ENCODE measurements at regions not wholly inside any gene's neighbourhood (a gene's known extent, or its start where the extent isn't known, plus 50 kb on each side); places are given as distances from the start of the nearest gene placed in this dataset.
A peak's percentile ranks its signal among the peaks of the same experiment; 100 is the strongest.

DNA sequence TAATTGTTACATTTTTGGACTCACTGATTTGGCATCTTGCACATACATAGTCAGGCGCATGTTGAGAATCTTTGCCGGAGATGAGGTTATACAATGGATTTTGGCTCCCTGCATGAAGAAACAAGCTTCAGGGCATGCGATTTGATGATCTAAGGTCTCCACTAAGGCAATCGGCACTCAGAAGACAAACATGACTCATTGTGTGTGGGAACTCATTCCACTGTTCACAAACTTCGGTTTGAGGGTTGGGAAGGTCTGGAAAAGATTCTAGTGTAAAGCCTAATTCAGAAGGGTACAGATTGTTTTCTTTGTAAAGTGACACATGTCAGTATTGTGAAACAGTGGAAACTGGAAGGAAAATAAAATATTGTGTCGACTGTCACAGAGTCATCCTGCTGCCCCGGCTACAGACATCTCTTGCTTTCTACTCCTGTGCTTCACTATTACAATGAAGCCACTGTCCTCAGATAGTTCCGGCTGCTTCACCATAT, 192.6 kb upstream of the HMGA2 start:
- DNase-seq: peak; percentile 100

DNA sequence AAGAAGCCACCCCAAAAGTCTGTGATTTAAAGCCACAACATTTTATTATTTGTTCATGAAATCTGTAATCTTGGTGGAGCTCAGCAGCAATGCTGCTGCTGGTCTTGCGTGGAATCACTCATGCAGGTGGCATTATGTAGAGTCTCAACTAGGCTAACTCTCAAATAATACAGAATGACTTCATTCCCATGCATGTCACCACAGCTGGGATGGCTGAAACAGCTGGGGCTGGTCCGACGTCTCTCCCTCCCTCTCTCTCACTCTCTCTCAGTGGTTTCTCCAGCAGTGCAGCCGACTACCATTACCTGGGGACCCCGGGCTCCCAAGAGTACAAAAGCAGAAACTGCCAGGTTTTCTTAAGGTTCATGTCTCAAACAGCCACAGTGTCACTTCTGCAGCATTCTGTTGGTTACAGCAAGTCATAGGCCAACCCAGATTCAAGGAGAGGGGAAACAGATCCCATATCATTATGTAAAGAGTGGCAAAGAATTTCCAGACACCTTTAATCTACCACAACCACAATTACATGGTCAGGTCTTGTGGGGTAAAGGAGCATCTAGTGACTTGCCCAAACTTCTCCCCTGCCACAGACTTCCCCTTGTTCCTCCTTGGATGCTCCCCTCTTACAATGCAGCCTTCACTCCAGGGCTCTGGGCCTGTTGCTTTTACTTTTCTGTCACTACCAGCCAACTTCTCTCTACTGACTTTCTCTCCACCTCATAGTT, 192.0 kb upstream of the HMGA2 start:
- peak; percentile 67 for DNase-seq

DNA sequence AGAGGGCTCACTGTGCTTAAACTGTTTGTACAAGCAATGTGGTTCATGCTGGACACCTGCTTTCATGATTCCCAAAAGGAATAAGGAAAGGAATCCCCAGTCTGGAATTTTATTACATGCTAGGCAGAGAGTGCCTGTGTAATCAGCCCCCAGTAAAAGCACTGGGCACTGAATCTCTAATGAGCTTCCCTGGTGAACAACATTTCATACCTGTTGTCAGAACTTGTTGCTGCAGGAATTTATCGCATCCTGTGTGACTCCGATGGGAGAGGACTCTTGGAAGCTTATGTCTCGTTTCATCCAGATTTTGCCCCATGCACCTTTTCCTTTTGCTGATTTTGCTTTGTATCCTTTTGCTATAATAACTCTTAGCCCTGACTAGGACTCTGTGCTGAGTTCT, 190.2 kb upstream of the HMGA2 start:
- no peak for DNase-seq

DNA sequence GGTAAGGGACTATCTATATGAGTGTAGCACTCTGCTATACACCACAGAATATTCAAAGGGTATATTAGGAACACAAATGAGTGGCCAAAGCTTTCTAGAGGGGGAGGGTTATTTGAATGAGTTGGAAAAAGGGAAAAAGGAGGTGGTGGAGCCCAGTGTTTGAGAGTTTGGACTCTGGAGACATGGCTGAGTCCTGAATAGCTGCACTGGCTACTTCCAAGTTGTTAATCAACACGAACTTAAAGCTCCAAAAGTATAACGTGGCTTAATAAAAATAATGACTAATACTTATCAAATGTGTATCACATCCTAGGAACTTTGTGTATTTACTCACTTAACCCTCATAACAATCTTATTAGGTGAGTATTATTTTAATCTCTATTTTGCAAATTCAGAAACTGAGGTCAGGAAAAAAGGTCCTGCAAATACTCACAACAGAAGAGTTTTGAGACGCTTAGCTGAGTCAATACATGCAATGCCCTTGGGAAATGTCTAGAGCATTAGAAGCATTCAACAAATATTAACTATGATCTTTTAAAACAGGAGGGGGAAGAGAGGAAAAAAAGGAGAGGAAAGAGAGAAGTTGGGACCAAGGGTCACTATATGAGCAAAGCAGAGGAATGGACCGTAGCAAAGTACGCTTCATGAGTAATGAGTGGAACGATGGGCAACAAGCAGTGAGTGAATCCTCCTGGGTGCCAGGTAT, 189.5 kb upstream of the HMGA2 start:
- peak; percentile 71 for DNase-seq

DNA sequence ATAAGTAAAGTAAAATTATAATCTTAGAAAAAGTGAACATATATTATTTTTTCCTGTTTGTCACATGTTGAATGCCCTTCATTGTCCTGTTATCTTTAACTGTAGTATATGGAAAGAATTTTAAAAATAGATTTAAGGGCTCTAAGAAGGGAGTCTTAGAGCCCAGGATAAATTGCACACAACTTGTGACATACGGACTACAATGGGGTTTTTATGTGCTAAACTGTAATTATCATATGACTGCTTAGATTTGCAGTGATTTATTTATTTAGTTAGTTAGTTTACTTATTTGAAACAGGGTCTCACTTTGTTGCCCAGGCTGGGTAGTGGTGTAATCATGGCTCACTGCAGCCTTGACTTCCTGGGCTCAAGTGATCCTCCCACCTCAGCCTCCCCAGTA, 187.8 kb upstream of the HMGA2 start:
- DNase-seq: no peak

DNA sequence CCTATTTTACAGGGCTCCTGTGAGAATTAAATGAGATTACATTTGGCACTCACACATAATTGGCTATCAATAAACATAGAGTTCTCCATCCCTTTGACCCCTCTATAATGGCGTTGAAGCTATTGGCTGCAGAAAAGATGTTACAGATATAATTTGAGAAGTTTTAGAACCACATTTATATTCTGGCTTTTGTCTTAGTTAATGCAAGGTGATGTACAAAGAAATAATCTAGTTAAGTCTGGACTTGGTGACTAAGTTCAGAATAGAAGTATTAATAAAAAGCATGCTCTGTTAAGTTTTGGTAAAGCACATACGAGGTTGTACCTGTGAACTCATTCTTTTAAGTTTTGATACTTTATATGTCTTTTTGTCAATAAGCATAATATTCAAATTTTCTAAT, 187.1 kb upstream of the HMGA2 start:
- no peak for DNase-seq

DNA sequence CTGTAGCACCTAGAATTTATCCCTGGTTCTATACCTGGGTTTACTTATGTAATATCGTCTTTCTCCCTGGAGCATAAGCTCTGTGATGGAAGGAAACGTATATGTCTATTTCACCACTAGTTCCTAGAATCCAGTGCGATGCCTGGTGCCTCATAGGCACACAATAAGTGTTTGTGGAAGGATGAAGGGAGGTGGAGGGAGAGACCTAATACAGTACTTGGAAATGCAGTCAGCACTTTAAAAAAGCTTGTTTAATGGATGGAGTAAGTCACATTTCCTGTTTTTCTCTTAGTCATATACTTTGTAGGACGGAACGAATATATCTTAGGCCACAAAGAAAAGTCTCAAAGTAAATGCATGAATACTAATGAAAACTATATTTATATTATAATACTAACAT, 186.5 kb upstream of the HMGA2 start:
- DNase-seq: peak; percentile 69

DNA sequence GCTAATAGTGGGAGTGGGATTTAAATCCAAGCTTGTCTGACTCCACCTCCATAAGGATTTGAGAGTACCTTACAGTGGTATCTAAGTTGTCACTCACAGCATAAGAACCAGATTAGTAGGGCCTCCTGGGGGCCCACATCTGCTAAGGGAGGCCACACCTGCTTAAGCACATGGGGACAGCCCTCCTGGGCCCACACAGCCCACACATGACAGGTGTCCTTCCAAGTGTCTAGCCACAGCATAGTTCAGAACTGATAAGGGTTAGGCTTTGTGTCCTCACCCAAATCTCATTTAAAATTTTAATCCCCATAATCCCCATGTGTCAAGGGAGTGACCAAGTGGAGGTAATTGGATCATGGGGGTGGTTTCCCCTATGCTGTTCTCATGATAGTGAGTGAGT, 186.0 kb upstream of the HMGA2 start:
- no peak for DNase-seq

DNA sequence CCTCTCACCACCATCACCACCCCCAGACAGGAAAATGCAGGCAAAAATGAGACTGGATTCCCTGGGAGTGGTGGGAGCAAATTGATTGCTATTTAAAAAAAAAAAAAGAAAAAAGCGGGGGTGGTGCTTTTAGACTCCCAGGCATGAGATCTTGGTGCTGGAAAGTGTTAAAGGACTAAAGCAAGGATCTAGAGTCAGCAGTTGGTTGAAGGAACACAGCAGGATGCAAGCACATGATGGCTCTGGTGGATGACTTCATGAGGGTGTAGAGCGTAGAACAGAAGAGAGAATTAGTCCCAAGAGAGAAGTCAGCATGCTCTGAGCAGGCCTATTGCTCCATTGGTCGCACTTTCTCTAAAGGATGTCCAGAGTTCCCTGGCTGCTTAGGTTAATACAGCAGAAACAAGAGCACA, 183.8 kb upstream of the HMGA2 start:
- DNase-seq: no peak

DNA sequence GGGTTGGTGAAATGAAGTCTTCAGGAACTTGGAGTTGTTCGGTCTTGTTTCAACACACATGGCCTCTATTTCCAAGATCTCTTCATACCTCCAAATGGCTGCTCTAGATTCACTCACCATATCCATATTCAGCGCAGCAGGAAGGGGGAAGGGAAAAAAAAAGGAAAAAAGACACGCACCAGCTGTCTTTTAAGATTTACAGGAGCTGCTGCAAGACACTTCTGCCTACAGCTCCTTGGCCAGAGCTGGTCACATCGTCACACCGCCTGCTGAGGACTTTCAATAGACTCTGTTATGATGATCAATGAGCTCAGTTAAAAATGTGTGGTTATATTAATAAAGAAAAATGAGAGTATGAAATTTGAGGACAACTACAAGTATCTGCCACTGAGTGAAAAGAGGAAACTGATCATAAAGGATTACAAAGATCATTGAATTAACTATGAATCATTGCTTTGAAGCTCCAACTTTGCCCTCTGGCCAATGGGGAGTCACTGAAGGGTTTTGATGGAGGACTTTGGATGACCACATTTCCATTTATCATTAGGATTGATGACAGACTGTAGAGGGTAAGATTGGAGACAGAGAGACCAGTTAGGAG, 182.1 kb upstream of the HMGA2 start:
- no peak for DNase-seq

DNA sequence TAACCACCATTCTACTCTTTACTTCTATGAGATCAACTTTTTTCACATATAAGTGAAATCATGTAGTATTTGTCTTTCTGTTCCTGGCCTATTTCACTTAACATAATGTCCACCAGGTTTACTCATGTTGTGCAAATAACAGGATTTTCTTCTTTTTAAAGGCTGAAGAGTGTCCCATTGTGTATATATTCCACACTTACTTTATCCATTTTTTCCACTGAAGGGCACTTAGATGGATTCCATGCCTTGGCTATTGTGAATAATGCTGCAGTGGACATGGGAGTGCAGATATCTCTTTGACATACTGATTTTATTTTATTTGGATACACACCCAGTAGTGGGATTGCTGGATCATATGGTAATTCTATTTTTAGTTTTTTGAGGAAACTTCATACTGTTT, 181.1 kb upstream of the HMGA2 start:
- no peak for DNase-seq

DNA sequence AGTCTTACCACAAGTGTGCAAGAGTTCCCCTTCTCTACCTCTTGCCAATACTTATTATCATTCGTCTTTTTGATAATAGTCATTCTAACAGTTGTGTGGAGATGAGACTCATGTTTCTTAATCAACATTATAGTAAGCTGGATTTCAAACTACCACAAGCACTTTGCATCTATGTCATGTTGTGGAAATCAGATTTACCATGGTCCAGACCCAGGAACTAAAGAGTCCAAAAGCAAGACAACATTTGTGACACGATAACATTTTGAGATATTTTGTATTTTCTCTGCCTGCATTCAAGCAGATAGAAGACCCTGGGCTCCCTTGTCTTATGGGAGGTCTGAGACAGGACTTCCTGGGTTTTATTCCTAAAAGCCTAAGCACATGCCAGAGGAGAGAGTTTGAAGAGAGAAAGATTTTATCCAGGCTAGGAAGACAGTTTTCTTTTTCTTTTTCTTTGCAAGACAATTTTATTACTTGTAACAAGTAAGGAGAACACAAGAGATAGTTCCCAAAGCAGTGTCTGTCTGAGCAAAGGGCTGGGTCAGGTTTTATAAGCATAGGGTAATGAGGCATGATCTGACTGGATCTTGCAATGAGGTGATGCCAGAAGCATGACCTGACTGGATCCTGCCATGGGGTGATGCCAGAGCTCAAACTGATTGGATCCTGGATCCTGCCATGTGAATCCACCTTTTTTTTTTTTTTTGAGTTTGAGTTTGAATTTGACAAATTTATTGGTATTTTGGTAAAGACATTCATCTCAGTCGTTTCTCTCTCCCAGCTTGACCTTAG, 180.5 kb upstream of the HMGA2 start:
- DNase-seq: peak; percentile 91

DNA sequence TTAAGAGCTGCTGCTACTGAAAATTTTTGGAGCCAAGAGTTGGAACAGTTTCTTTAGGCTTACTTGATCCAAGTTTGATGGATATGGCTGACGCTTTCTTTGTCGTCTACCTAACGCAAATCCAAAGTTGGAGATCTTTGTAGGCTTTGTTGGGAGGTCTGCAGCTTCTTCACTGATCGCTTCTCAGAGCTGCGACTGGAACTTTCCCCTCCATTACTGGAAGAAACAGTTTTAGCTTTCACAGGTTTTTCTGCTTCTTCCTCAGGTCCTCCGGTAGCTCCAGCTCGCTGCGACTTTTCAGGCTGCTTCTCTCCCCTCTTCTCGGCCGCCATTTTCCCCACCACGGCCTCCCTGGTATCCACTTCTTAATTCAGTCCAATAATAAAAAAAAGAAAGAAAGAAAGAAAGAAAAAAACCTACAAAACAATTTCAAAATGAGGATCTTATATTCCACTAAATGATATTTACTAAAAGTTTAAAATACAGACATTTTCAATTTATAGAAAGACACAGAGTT, 178.1 kb upstream of the HMGA2 start:
- DNase-seq: no peak

DNA sequence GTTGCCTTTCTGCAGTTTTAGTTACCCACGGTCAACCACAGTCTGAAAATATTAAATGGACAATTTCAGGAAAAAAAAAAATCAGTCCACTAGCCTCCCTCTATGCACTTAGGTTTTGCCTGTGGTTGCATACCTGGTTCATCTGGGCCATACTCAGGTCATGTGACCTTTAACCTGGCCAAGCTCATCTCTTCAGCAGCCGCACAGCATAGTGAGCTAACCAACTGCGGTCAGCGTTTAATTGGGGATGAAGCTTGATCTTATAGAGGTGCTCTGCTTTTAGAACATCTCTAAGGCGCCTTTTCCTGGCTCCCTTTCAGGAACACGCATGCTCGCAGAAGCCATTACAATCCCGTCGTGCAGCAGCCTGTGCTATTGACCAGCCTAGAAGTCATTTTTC, 177.2 kb upstream of the HMGA2 start:
- no peak for DNase-seq

DNA sequence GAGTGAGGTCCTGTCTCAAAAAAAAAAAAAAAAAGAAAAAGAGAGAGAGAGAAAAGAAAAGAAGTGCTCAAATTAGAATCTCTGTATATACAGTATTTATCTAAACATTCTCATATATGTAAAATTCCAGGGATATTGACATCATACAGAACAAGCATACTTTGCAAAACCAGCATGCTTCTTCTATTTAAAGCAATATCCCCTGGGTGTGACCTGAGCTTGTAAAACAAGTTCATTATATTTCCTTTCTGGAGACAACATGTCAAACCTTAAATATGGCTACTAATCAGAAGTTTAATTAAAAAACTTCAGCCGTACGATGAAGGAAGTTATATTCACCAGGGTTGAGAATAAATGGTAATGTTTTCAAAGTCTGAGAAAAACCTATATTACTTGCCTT, 175.8 kb upstream of the HMGA2 start:
- peak; percentile 75 for DNase-seq

DNA sequence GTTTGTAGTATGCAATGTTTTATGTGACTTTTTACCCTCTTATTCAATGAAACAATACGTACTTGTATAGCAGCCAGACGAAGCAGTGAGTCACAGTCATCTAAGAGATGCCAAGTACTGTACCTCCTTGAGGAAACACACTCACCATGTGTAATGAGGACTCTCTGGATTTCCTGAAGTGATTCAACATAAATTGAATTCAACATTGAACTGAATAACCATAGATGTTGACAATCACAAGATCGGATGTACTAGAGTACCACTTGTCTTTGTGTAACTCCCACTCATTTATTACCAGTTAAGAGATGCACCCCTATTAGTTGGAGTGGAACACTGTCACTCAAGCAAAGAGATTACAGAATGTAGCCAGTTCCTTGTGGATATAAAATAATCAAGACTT, 175.2 kb upstream of the HMGA2 start:
- DNase-seq: peak; percentile 100

DNA sequence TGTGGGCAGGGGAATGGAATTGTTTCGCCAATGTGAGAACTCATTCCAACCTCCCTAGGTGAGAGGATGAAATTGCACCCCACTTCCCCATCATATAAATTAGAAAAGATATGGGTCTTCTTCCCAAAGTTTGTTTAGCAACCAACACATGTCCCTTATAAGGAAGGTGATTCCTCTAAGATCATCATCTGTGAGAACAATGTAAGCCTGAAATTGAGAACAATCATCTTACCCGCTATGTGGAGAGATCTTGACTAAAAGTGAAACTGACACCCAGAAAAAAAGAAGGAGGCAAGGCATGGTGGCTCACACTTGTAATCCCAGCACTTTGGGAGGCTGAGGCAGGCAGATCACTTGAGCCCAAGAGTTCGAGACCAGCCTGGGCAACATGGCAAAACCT, 173.2 kb upstream of the HMGA2 start:
- no peak for DNase-seq

DNA sequence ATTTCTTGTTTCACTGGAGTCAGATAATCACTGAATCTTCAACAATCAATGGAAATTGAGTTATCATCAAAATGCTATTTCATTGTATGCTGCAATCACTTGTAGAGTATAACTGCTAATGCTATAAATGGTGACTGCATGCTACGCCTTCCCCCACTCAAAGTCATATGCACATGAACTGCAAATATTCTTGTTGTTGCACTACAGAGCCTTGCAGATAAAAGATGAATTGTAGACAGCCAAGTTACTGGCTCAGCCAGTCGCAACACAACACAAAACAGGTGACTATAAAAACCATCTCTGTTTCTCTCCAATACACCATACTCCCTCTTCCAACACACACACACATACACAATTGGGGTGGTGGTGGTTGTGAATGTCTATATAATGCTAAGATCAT, 171.0 kb upstream of the HMGA2 start:
- DNase-seq: no peak

DNA sequence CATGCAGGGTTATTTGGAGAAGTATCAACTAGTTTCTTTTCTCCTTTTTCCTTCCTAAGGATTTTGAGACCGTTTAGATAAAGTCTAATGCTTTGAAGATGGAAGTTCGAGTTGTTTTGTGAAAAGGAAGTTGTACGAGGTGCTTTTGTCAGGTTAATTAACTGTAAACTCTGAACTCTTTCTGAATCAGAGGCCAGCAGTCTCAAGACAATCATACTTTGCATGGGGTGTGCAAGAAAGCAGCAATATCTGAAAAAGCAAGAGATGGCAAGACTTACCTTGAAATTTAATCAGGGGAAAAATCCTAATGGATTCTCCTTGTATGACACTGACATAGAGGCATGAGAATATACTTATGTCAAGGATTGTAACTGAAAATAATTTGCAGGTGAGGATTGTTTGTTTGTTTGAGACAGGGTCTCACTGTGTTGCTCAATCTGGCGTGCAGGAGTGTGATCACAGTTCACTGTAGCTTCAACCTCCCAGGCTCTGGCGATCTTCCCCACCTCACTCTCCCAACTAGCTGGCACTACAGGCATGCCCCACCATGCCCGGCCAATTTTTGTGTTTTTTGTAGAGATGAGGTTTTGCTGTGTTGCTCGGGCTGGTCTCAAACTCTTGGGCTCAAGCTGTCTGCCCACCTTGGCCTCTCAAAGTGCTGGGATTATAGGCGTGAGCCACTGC, 170.2 kb upstream of the HMGA2 start:
- no peak for DNase-seq

DNA sequence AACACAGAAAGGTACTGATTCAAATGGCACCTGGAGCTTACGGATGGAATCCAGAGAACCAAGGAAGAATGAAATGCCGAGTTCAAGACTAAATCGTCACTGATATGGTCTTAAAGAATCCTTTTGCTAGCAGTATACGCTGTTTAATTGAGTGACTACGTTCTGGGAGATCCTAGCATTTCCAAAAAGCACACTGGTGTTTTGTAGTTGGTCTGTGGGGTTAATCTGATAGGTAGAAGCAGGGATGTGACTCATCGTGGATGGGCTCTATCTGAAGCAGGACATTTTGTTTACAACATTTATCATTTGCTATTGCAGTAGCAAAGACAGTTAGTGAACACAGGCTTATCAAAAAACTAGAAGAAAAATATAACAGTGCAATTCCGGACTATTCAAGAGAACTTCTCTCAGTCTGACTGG, 169.2 kb upstream of the HMGA2 start:
- DNase-seq: peak; percentile 95

DNA sequence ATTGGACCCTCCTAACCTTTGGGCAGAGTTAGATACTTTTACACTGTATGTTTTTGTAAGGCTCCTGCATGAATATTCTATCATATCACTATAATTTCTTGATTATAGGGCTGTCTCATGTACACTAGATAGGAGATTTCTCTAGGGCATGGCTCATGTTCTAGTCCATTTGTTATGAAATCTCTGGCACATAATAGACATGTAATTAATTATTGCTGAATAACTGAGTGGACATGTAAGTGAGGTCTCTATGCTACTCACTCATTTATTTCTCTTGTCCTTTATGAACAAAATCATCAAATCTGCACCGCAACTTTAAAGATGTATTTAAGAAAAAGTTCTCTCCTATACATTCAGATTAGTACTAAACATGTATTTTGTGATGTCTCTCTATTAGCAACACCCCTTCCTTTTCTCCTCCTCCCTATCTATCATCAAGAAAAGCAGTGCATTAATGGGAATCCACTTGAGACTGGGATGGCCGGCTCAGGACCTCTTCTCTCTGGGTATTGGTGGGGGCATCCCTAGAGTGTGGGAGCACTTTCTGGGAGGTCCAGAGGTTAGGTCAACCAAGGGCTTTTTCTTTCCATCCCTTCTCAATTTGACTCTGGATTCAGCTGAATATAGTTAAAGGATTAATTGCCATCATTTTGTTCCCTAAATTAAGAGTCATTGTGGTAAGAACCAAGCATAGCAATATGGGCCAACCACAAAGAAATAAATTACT, 168.0 kb upstream of the HMGA2 start:
- no peak for DNase-seq

DNA sequence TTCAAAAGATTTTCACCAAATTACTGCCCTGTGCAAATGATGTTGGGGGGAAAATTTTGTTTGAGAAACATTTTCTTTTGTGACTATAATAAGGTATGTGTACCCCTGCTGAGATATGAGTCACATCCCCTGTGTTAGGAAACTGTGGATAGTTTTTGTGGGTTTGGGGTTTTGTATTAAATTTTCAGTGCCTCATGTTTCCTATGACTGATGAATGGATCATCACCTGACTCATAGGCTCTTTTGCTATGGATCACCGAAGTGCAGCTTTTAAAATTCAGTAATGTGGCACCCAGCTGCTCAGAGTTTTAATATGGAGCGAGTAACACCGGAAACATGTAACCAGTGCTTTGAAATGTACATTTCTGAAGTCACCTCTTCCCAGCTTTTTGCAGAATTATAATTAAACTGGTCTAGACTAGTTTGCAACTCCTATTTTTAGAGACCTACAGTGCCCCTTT, 167.4 kb upstream of the HMGA2 start:
- DNase-seq: peak; percentile 100

All from HCEC 1CT (cell line).